ENCODE measurements at regions not wholly inside any gene's neighbourhood (a gene's known extent, or its start where the extent isn't known, plus 50 kb on each side); places are given as distances from the start of the nearest gene placed in this dataset.

- TF ChIP-seq CTCF (IDR thresholded peaks at IDR 0.05 in 8 of 11, conservative IDR thresholded peaks at IDR 0.05 in 3 of 11) (no peak), POLR2A (IDR thresholded peaks at IDR 0.05) (no peak), POLR2AphosphoS5 (IDR thresholded peaks at IDR 0.05) (no peak)
- 73 to 97% (median 89%) methylated on average over 3 of the region's 3 CpGs for WGBS, 5 donors
- Histone ChIP-seq H3K36me3 (no peaks in the 10 kb centered on the region), H3K27ac (no peak overlapping the region), H3K4me3 (no peak overlapping the region), H3K4me1 (peaks cover 0 to 10% (median 3%) of the 10 kb centered on the region in 6 donors), H3K27me3 (replicated peaks in 1 of 7) (no peaks in the 10 kb centered on the region), H3K9me3 (no peaks in the 10 kb centered on the region)
- intact Hi-C loops (cut with DNase I; ENCODE audit: low total_unique reads), result no loop called here
- no peak for DNase-seq
Observed at GRCh38 chr13:50200569-50200968, 185.3 kb downstream of the KCNRG start.

- Histone ChIP-seq H3K4me3 (no peak overlapping the region), H3K27ac (no peak overlapping the region), H3K4me1 (peaks cover 0 to 10% (median 3%) of the 10 kb centered on the region in 6 donors), H3K9me3 (no peaks in the 10 kb centered on the region), H3K36me3 (no peaks in the 10 kb centered on the region), H3K27me3 (replicated peaks in 1 of 7) (no peaks in the 10 kb centered on the region)
- 93 to 98% (median 96%) methylated on average over 3 of the region's 3 CpGs for WGBS, 5 donors
- TF ChIP-seq CTCF (IDR thresholded peaks at IDR 0.05 in 8 of 11, conservative IDR thresholded peaks at IDR 0.05 in 3 of 11) (no peak), POLR2AphosphoS5 (IDR thresholded peaks at IDR 0.05) (no peak), POLR2A (IDR thresholded peaks at IDR 0.05) (no peak)
- no peak for DNase-seq
- intact Hi-C loops (cut with DNase I; ENCODE audit: low total_unique reads), result no loop called here
Observed at GRCh38 chr13:50200988-50201387, 185.7 kb downstream of the KCNRG start.

GRCh38 chr13:50202485-50202884 is 187.2 kb downstream of the KCNRG start:
- WGBS, 5 donors, result 82 to 91% (median 85%) methylated on average over 4 of the region's 4 CpGs
- H3K9me3 ChIP-seq, result no peaks in the 10 kb centered on the region

More at GRCh38 chr13:50202485-50202884, 187.2 kb downstream of the KCNRG start:
- TF ChIP-seq POLR2AphosphoS5 (IDR thresholded peaks at IDR 0.05) (no peak), CTCF (IDR thresholded peaks at IDR 0.05 in 8 of 11, conservative IDR thresholded peaks at IDR 0.05 in 3 of 11) (no peak), POLR2A (IDR thresholded peaks at IDR 0.05) (no peak)
- H3K27ac ChIP-seq, result peak overlapping the region in 1 of 8 donors; percentile 14
- H3K36me3 ChIP-seq, result no peaks in the 10 kb centered on the region
- intact Hi-C loops (cut with DNase I; ENCODE audit: low total_unique reads), result no loop called here
- no peak for DNase-seq
- H3K4me1 ChIP-seq, result peaks cover 0 to 10% (median 3%) of the 10 kb centered on the region in 6 donors
- H3K4me3 ChIP-seq, result no peak overlapping the region
- no peaks in the 10 kb centered on the region for H3K27me3 ChIP-seq (replicated peaks in 1 of 7)
